Activated CD4-positive, alpha-beta T cell treated with anti-CD3 and anti-CD28 coated beads for 36 hours (primary cell): ENCODE measurements at regions not wholly inside any gene's neighbourhood (a gene's known extent, or its start where the extent isn't known, plus 50 kb on each side); places are given as distances from the start of the nearest gene placed in this dataset.
"Not testable (repeated sequence)": the region's sequence is repeated elsewhere in the genome, so short reads cannot be mapped to it uniquely, and the experiment has no call there.

Experiments used
- ATAC-seq: fragments of 200-7000 bp; cut with Tn5 transposase; one replicate; pipeline ENCODE4 v1.10.0; 2021; ENCODE audit warnings: mild to moderate bottlenecking, moderate library complexity
- CTCF ChIA-PET: fragments of 350-600 bp; sonication (Branson Sonifier 250); formaldehyde crosslinking; loops from one replicate; lab custom pipeline; 2021; ENCODE audit warnings: antibody characterized with exemption; lab: Charles Lee
- POLR2A ChIA-PET: fragments of 350-600 bp; sonication (Branson Sonifier 250); formaldehyde crosslinking; loops from one replicate; lab custom pipeline; 2021; ENCODE audit warnings: antibody characterized with exemption, inconsistent platforms; lab: Charles Lee
- DNase-seq: peaks from one replicate; pipeline ENCODE4 v3.0.0-alpha.2; 2020
- H3K27ac Mint-ChIP-seq: one replicate; pipeline ENCODE4 v1.8.0; 2021; ENCODE audit warnings: mixed read lengths
- H3K27me3 Mint-ChIP-seq: one replicate; pipeline ENCODE4 v1.8.0; 2021; ENCODE audit warnings: mixed read lengths
- H3K36me3 Mint-ChIP-seq: one replicate; pipeline ENCODE4 v1.8.0; 2021; ENCODE audit warnings: low read depth, mixed read lengths
- H3K4me1 Mint-ChIP-seq: one replicate; pipeline ENCODE4 v1.8.0; 2021; ENCODE audit warnings: mixed read lengths
- H3K4me3 Mint-ChIP-seq: one replicate; pipeline ENCODE4 v1.8.0; 2021; ENCODE audit warnings: mild to moderate bottlenecking, moderate library complexity, mixed read lengths
- H3K9me3 Mint-ChIP-seq: one replicate; pipeline ENCODE4 v1.8.0; 2021; ENCODE audit warnings: low read depth, mixed read lengths
- intact Hi-C, 2 experiments: fragments of 100-400 bp; cut with DNase I in 1 of 2; cut with micrococcal nuclease in 1 of 2; formaldehyde crosslinking; loops; one replicate each; pipeline versions ENCODE4 v1.14.2 to v1.15.1; 2022 to 2024; cut with DNase I, micrococcal nuclease

DNA sequence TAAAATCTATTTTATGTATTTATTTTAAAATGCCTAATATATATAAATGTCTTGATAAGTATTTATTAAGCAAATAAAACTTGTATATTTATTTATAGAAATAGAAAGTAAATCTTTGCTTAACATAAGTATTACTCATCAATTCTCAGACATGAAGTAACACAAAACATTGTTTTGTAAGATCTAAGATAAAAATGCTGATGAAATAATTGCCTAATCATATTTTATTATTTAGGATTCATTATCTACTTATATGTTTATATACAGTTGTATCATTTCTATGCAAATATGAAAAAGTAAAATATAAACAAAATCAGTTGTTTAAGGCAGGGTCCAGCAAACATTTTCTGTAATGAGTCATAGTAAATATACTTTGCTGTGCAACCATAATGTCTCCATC is 507.8 kb upstream of the CNTN5 start:
- H3K9me3 Mint-ChIP-seq = peaks cover 15% of the 10 kb centered on the region
- no peaks in the 10 kb centered on the region for H3K36me3 Mint-ChIP-seq
- ChIA-PET POLR2A (no interaction called here), CTCF (no interaction called here)
- H3K27me3 Mint-ChIP-seq = no peaks in the 10 kb centered on the region
- no peak overlapping the region for H3K27ac Mint-ChIP-seq
- intact Hi-C loops = no loop called here
- no peak for DNase-seq
- H3K4me1 Mint-ChIP-seq = no peaks in the 10 kb centered on the region
- no peak for ATAC-seq
- no peak overlapping the region for H3K4me3 Mint-ChIP-seq

GRCh38 chr11:98531576-98531975 is 489.2 kb upstream of the CNTN5 start:
- Mint-ChIP-seq H3K4me1 (no peaks in the 10 kb centered on the region), H3K9me3 (no peaks in the 10 kb centered on the region), H3K36me3 (no peaks in the 10 kb centered on the region), H3K27ac (no peak overlapping the region), H3K27me3 (no peaks in the 10 kb centered on the region), H3K4me3 (no peak overlapping the region)
- DNase-seq = no peak
- intact Hi-C loops = no loop called here
- no peak for ATAC-seq
- ChIA-PET CTCF (interaction anchor here (0.6 kb wide), 1 partner anchor 131 kb away, joined by 5 read pairs; no protein-coding TSS in a partner anchor), POLR2A (no interaction called here)

DNA sequence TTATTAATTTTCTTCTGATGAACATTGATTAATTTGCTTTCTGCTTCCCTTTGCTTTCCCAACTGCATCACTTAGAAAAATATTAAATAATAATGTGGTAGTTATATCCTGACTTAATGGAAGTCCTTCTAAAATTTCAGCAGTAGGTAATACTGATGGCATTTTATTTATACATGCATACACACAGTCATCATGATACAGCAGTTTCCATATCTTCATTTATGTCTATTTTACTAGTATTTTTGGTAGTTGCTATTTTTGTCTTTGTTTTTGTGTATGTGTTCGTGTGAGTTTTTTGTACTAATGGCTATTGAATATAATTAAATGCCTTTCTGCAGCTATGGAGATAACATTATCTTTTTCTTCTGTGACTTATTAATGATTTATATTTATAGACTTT is 484.7 kb upstream of the CNTN5 start:
- intact Hi-C loops = no loop called here
- Mint-ChIP-seq H3K4me1 (no peaks in the 10 kb centered on the region), H3K27ac (no peak overlapping the region), H3K36me3 (no peaks in the 10 kb centered on the region), H3K4me3 (no peak overlapping the region), H3K27me3 (no peaks in the 10 kb centered on the region), H3K9me3 (no peaks in the 10 kb centered on the region)
- no peak for ATAC-seq
- ChIA-PET POLR2A (no interaction called here), CTCF (interaction anchor here (0.6 kb wide), 1 partner anchor 1595 kb away, joined by 4 read pairs; no protein-coding TSS in a partner anchor)
- DNase-seq = no peak

- DNase-seq, H3K27me3 Mint-ChIP-seq, H3K36me3 Mint-ChIP-seq, H3K27ac Mint-ChIP-seq, H3K4me1 Mint-ChIP-seq, CTCF ChIA-PET, intact Hi-C loops, POLR2A ChIA-PET, H3K9me3 Mint-ChIP-seq, H3K4me3 Mint-ChIP-seq, ATAC-seq: not testable (repeated sequence)
These were observed 482.4 kb upstream of the CNTN5 start for GRCh38 chr11:98538358-98538757.

DNA sequence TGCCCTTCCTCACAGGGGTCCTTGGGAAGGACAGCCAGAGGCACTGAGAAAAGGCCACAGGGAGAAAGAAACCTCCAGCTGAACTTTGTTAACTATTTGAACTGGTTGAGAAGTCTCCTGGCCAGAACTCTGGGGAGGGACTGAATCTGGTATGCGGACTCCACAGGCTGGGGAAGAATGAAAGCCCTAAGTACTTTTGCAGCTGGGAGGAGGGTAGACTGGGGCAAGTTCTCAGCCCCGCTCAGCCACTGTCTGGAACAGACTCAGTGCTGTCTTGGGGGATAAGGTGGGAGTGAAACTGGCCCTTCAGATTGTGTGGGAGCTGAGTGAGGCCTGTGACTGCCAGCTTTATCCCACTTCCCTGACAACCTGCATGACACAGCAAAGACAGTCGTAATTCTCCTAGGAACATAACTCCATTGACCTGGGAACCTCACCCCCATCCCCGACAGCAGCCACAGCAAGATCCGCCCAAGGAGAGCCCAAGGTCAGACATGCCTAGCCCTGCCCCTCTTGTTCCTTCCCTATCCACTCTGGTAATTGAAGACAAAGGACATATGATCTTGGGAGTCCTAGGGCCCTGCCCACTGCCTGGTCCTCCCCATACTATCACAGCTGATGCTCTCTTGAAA is 475.1 kb upstream of the CNTN5 start:
- H3K36me3 Mint-ChIP-seq = no peaks in the 10 kb centered on the region
- DNase-seq (no peak), ATAC-seq (no peak)
- H3K4me3 Mint-ChIP-seq = no peak overlapping the region
- H3K4me1 Mint-ChIP-seq = no peaks in the 10 kb centered on the region
- ChIA-PET CTCF (no interaction called here), POLR2A (no interaction called here)
- no peak overlapping the region for H3K27ac Mint-ChIP-seq
- H3K9me3 Mint-ChIP-seq = peaks cover 12% of the 10 kb centered on the region
- intact Hi-C loops = no loop called here
- no peaks in the 10 kb centered on the region for H3K27me3 Mint-ChIP-seq

DNA sequence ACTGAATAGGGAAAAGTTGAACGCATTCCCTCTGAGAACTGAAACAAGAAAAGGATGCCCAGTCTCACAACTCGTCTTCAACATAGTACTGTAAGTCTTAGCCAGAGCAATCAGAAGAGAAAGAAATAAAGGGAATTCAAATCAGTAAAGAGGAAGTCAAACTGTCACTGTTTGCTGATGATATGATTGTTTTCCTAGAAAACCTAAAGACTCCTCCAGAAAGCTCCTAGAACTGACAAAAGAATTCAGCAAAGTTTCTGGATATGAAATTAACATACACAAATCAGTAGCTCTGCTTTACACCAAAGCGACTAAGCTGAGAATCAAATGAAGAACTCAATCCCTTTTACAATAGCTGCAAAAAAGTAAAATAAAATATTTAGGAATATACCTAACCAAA is 471.2 kb upstream of the CNTN5 start:
- ChIA-PET POLR2A (no interaction called here), CTCF (no interaction called here)
- Mint-ChIP-seq H3K9me3 (peaks cover 12% of the 10 kb centered on the region), H3K4me3 (no peak overlapping the region), H3K27me3 (no peaks in the 10 kb centered on the region), H3K4me1 (no peaks in the 10 kb centered on the region), H3K27ac (no peak overlapping the region), H3K36me3 (no peaks in the 10 kb centered on the region)
- DNase-seq (no peak), ATAC-seq (no peak)
- intact Hi-C loops = no loop called here

DNA sequence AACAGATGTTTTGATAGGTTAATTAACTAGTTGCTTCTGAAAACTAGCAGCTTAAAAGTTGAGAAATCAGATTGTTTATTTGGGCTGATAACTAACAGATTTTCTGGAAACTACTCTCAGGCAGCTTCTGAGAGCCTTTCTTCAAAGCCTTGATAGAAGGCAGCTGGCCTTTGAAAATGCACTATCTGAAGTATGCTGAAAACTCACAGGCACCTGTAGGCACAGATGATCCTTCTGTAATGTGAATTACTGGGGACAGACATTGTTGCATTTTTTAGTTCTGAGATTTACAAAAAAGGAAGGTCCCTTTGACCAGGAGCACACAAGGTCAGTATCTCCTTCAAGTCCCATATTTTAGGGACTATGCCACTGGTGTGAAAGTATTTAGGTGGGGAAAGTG is 460.8 kb upstream of the CNTN5 start:
- Mint-ChIP-seq H3K27me3 (no peaks in the 10 kb centered on the region), H3K4me3 (no peak overlapping the region), H3K36me3 (no peaks in the 10 kb centered on the region), H3K9me3 (peaks cover 2% of the 10 kb centered on the region), H3K27ac (no peak overlapping the region), H3K4me1 (no peaks in the 10 kb centered on the region)
- POLR2A ChIA-PET = no interaction called here
- DNase-seq (no peak), ATAC-seq (no peak)
- intact Hi-C loops = no loop called here
- CTCF ChIA-PET = no interaction called here

- Mint-ChIP-seq H3K4me1 (no peaks in the 10 kb centered on the region), H3K4me3 (no peak overlapping the region), H3K9me3 (no peaks in the 10 kb centered on the region), H3K36me3 (no peaks in the 10 kb centered on the region), H3K27ac (no peak overlapping the region), H3K27me3 (no peaks in the 10 kb centered on the region)
- intact Hi-C loops = no loop called here
- ATAC-seq (no peak), DNase-seq (no peak)
- ChIA-PET POLR2A (no interaction called here), CTCF (no interaction called here)
These were observed 459.5 kb upstream of the CNTN5 start for GRCh38 chr11:98561252-98561651.

DNA sequence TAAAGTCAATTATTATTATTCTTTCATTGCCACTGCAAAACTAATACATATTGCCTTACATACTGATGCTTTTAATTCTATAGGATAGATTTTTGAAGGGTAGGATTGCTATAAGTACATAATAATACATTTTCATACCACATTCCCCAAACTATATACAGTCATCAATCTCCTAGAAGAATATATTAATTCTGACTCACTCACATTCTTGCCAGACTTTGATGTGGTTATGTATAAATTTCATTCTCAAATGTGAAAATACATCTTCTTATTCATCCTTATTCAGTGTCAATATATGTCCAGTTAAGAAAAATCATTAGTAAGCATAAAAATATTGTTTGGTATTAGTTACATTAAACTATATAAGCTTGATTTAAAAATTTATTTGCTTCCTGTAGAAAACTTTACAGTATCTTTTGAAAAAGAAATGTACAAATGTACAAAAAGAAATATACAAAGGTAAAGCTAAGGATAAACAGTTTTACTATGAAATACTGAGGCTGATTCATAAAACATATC is 458.8 kb upstream of the CNTN5 start:
- no peaks in the 10 kb centered on the region for H3K4me1 Mint-ChIP-seq
- no peaks in the 10 kb centered on the region for H3K36me3 Mint-ChIP-seq
- no peaks in the 10 kb centered on the region for H3K9me3 Mint-ChIP-seq
- intact Hi-C loops = no loop called here
- ChIA-PET CTCF (no interaction called here), POLR2A (no interaction called here)
- no peak overlapping the region for H3K4me3 Mint-ChIP-seq
- ATAC-seq (no peak), DNase-seq (no peak)
- no peaks in the 10 kb centered on the region for H3K27me3 Mint-ChIP-seq
- no peak overlapping the region for H3K27ac Mint-ChIP-seq

- CTCF ChIA-PET = no interaction called here
These were observed 456.5 kb upstream of the CNTN5 start for GRCh38 chr11:98564233-98564632.

DNA sequence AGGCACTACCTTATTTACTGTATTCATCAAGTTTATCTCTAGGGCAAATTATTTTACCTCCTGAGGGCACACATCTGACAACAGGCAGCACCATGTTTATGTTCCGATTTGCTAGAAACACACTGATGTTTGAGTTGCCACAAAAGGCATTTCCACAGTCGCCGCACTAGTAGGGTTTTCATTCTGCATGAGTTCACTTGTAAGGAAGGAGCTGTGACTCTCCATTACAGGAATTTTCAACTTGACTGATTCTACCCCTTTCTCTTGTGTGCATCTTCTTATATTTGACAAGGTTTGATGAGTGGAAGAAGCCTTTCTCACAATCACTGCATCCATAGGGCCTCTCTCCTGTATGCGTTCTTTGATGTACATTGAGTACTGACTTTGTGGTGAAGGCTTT is 455.9 kb upstream of the CNTN5 start:
- Mint-ChIP-seq H3K4me3 (no peak overlapping the region), H3K9me3 (peaks cover 2% of the 10 kb centered on the region), H3K27ac (no peak overlapping the region), H3K36me3 (no peaks in the 10 kb centered on the region), H3K4me1 (no peaks in the 10 kb centered on the region), H3K27me3 (no peaks in the 10 kb centered on the region)
- intact Hi-C loops = no loop called here
- no peak for DNase-seq
- POLR2A ChIA-PET = no interaction called here
- CTCF ChIA-PET = no interaction called here
- no peak for ATAC-seq

More at GRCh38 chr11:98564233-98564632, 456.5 kb upstream of the CNTN5 start:
- POLR2A ChIA-PET = interaction anchor here (0.6 kb wide), 1 partner anchor 774 kb away, joined by 3 read pairs; no protein-coding TSS in a partner anchor
- ATAC-seq (no peak), DNase-seq (no peak)
- Mint-ChIP-seq H3K36me3 (no peaks in the 10 kb centered on the region), H3K27ac (no peak overlapping the region), H3K4me3 (no peak overlapping the region), H3K27me3 (no peaks in the 10 kb centered on the region), H3K4me1 (no peaks in the 10 kb centered on the region), H3K9me3 (peaks cover 2% of the 10 kb centered on the region)
- intact Hi-C loops = no loop called here

- Mint-ChIP-seq H3K4me1 (no peaks in the 10 kb centered on the region), H3K27ac (no peak overlapping the region), H3K4me3 (no peak overlapping the region), H3K9me3 (peaks cover 2% of the 10 kb centered on the region), H3K36me3 (no peaks in the 10 kb centered on the region), H3K27me3 (no peaks in the 10 kb centered on the region)
- DNase-seq (no peak), ATAC-seq (no peak)
- intact Hi-C loops = no loop called here
- CTCF ChIA-PET = no interaction called here
- POLR2A ChIA-PET = no interaction called here
These were observed 455.4 kb upstream of the CNTN5 start for GRCh38 chr11:98565311-98565710.
